Left lung (tissue), 4 donors: ENCODE measurements at regions not wholly inside any gene's neighbourhood (a gene's known extent, or its start where the extent isn't known, plus 50 kb on each side); places are given as distances from the start of the nearest gene placed in this dataset.

Source experiments
- ATAC-seq: fragments of 200-7000 bp; cut with Tn5 transposase; one replicate; pipeline ENCODE4 v1.9.1; 2020; ENCODE audit warnings: moderate library complexity
- DNase-seq, 4 donors: peaks; one replicate each; pipeline ENCODE4 v3.0.0-alpha.2; 2013 to 2020
- H3K27ac ChIP-seq, 2 donors: fragments of 200-600 bp; sonication (generic) in 1 of 2; one replicate each; pipeline versions ENCODE4 v1.5.0 to v1.8.0; 2020 to 2021
- H3K27me3 ChIP-seq, 2 donors: fragments of 200-600 bp; sonication (generic) in 1 of 2; one replicate each; pipeline versions ENCODE4 v1.5.0 to v1.8.0; 2020 to 2021
- H3K36me3 ChIP-seq, 2 donors: fragments of 200-600 bp; sonication (generic) in 1 of 2; one replicate each; pipeline versions ENCODE4 v1.5.0 to v1.8.0; 2020 to 2021
- H3K4me1 ChIP-seq, 2 donors: fragments of 200-600 bp; one replicate each; pipeline ENCODE4 v1.8.0; 2021
- H3K4me3 ChIP-seq, 2 donors: fragments of 200-600 bp; sonication (generic) in 1 of 2; one replicate each; pipeline versions ENCODE4 v1.5.0 to v1.8.0; 2020 to 2021; ENCODE audit warnings: mild to moderate bottlenecking in 1 of 2
- H3K9me3 ChIP-seq, 2 donors: fragments of 200-600 bp; sonication (generic) in 1 of 2; one replicate each; pipeline versions ENCODE4 v1.5.0 to v1.8.0; 2020 to 2021
- CTCF ChIP-seq, 2 donors: fragments of 200-600 bp; sonication (generic) in 1 of 2; IDR thresholded peaks; one replicate each; pipeline versions ENCODE4 v1.5.0 to v1.8.0; 2021; ENCODE audit warnings: antibody characterized with exemption in 2 of 2
- intact Hi-C, 2 donors: fragments of 100-400 bp; cut with DNase I; formaldehyde crosslinking; loops; one replicate each; pipeline versions ENCODE4 v1.11.2 to v1.14.2; 2022
- donor health status: DM: no; HTN: yes; CAD: no.
- donor health status: DM: no; HTN: no; CAD: no.

DNA sequence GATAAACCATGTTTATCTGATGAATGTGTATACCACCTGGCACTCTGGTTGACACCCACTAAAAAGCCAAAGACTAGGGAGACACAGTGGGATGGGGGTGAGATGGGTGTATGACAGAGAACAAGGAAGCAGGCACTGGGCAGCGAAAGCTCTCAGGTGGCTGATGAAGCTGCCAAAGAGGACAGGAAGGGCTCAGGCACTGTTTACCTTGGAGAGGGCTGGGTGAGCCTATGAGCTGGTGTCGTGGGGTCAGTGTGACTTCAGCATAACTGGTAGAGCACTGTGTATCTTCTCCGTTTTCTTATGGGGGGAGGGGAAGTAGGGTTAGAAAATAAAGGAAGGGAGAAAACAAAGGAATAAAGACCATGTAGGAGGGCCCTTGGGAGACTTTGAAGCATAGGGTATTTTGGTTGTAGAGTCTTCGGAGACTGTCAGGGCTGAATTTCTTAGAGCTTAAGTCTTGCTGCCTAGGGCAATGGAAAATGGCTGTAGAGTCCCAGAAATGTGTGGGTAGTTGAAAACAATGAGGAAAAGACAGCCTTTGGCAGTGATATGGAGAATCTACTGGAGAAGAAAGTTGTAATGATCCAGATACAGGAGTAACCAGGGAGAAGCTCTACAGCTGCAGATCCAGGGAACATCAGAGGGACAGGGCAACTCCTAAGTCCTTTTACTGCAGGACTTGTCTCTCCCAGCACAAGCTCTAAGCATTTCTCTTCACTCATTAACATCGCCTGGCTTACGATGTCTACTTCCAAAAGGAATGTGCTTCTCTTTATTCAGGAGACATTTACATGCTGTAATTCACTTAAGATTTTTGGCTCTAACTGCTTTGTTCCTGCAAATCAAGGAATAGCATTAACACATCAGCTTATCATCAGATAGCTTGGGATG, 120.0 kb downstream of the AQP4 start:
- TF ChIP-seq CTCF (IDR thresholded peaks at IDR 0.05): no peak
- Histone ChIP-seq H3K9me3 (no peaks in the 10 kb centered on the region), H3K36me3 (no peaks in the 10 kb centered on the region), H3K27ac (no peak overlapping the region), H3K27me3 (no peaks in the 10 kb centered on the region), H3K4me1 (peaks cover 0 to 8% of the 10 kb centered on the region in 2 donors), H3K4me3 (no peak overlapping the region)
- intact Hi-C loops: no loop called here
- ATAC-seq (no peak), DNase-seq (no peak)

- Histone ChIP-seq H3K36me3 (no peaks in the 10 kb centered on the region), H3K4me3 (no peak overlapping the region), H3K4me1 (peaks cover 0 to 5% of the 10 kb centered on the region in 2 donors), H3K9me3 (no peaks in the 10 kb centered on the region), H3K27ac (no peak overlapping the region), H3K27me3 (no peaks in the 10 kb centered on the region)
- no peak for DNase-seq
- no peak for TF ChIP-seq CTCF (IDR thresholded peaks at IDR 0.05)
- intact Hi-C loops: no loop called here
- no peak for ATAC-seq
Measured at GRCh38 chr18:26741758-26742157, 123.7 kb downstream of the AQP4 start.

GRCh38 chr18:26741048-26741447, 124.5 kb downstream of the AQP4 start:
- intact Hi-C loops: no loop called here
- ATAC-seq: no peak
- H3K27me3 ChIP-seq: no peaks in the 10 kb centered on the region
- H3K27ac ChIP-seq: no peak overlapping the region
- no peak for TF ChIP-seq CTCF (IDR thresholded peaks at IDR 0.05)
- no peaks in the 10 kb centered on the region for H3K36me3 ChIP-seq
- no peaks in the 10 kb centered on the region for H3K9me3 ChIP-seq
- H3K4me3 ChIP-seq: no peak overlapping the region
- no peaks in the 10 kb centered on the region for H3K4me1 ChIP-seq
- DNase-seq: no peak

DNA sequence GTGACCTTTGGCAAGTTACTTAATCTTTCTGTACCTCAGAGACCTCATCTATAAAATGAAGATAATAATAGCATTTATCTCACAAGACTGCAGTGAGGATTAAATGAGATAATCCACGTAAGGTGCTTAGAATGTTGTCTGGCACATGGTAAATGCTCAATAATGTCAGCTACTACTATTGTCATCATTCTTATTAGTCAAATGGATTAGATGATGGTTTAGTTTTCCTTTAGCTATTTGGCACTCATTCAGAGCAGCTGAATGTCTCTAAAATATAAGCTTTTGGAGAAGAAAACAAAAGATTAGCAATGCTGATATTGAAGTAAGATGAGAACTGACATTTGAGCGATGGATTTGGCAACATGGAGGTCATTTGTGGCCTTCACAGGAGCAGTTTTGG, 125.1 kb downstream of the AQP4 start:
- Histone ChIP-seq H3K4me3 (no peak overlapping the region), H3K27ac (no peak overlapping the region), H3K9me3 (no peaks in the 10 kb centered on the region), H3K36me3 (no peaks in the 10 kb centered on the region), H3K27me3 (no peaks in the 10 kb centered on the region), H3K4me1 (no peaks in the 10 kb centered on the region)
- no peak for DNase-seq
- no peak for TF ChIP-seq CTCF (IDR thresholded peaks at IDR 0.05)
- no peak for ATAC-seq
- intact Hi-C loops: no loop called here

DNA sequence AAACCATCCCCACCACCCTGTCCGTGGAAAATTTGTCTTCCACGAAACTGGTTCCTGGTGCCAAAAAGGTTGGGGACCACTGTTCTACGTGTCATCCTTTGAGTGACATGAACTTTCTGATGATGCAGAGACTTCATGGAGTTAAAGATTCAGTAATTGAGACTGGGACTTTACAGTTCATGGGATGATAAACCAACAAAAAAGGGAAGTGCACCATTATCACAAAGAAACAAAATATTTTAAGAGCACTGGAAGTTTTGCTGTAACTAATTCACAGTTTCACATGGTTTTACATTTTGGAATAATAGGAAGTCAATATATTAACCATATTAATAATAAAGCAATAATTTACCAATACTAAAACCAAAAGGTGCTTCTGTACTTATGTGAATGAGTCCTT, 126.8 kb downstream of the AQP4 start:
- Histone ChIP-seq H3K27ac (no peak overlapping the region), H3K36me3 (no peaks in the 10 kb centered on the region), H3K4me1 (no peaks in the 10 kb centered on the region), H3K27me3 (no peaks in the 10 kb centered on the region), H3K4me3 (no peak overlapping the region), H3K9me3 (no peaks in the 10 kb centered on the region)
- ATAC-seq (no peak), DNase-seq (no peak)
- intact Hi-C loops: no loop called here
- no peak for TF ChIP-seq CTCF (IDR thresholded peaks at IDR 0.05)
